ENCODE measurements at regions not wholly inside any gene's neighbourhood (a gene's known extent, or its start where the extent isn't known, plus 50 kb on each side); places are given as distances from the start of the nearest gene placed in this dataset.

DNA sequence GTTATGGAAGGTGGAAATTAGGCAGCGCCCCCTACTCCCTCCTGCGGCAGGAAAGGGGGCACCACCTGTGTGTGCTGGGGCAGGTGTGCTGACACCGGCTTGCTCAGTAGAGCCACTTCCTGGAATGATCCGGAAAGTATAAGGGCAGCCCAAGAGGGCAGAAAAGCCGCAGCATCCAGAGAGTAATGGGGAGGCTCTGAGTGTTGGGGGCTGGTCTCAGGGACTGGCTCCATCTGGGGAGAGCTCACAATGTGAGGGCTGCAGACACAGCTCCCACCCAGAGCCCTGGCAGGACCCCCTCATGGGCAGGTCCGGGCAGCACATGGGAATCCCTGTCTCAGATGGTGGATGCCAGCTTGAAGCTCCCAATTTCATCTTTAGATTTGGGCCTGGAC, 187.6 kb upstream of the C14orf180 start:
- Histone ChIP-seq H3K27me3 (ENCODE audit: control insufficient read depth in 2 of 2, insufficient read depth in 1 of 2, low read length in 1 of 2) (no peaks in the 10 kb centered on the region), H3K4me3 (ENCODE audit: low read length in 2 of 2) (no peak overlapping the region), H3K36me3 (ENCODE audit: control insufficient read depth in 2 of 2, insufficient read depth in 2 of 2, low read length in 1 of 2) (no peaks in the 10 kb centered on the region), H3K4me1 (ENCODE audit: control insufficient read depth in 2 of 2, insufficient read depth in 2 of 2, low read length in 2 of 2) (peaks cover 14 to 26% of the 10 kb centered on the region in 2 donors), H3K9me3 (ENCODE audit: control insufficient read depth in 2 of 2, insufficient read depth in 1 of 2, low read length in 1 of 2) (no peaks in the 10 kb centered on the region), H3K27ac (ENCODE audit: low read depth in 1 of 2, low read length in 1 of 2) (no peak overlapping the region)
- peak in 1 of 9 donors; percentile 36 for DNase-seq (ENCODE audit: low read depth in 6 of 9, low spot score in 9 of 9)
- WGBS: 11% methylated on average over 6 of the region's 6 CpGs

DNA sequence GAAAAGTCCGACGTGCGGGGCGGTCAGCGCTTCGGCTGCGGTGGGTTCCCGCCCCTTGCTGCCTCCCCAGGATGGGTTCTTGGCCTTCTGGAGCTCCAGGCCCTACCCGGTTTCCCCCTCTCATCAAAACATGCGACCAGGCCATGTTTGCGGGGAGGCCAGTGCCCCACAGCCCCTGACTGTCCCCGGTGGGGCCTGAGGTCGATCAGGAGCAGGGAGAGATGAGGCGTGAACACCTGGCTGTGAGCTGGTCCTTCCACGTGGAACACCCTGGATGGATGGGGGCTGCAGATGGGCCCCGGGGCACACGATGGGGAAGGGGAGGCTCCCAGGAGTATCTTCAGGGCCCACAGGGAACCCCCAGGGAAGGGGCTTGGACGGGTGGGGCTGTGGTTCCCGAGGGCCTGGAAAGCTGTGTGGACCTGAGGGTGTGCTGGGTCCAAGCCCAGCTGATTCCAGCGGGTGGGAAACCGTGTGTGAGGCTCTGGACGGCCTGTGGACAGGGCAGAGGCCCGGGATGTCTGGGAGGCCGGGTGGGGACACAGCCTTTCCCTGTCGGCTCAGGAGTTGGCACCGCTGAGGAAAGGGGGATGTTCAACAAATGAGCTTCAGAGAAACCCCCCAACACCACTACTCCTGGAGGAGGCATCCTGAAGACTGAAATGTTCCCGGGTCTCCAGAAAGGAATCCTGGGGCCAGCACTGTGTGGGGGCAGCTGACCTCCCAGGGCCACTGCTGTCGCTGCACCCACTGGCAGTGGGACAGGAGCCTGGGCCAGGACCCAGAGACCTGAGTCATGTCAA, 187.0 kb upstream of the C14orf180 start:
- no peak for DNase-seq (ENCODE audit: low read depth in 6 of 9, low spot score in 9 of 9)
- Histone ChIP-seq H3K27ac (ENCODE audit: low read depth in 1 of 2, low read length in 1 of 2) (no peak overlapping the region), H3K27me3 (ENCODE audit: control insufficient read depth in 2 of 2, insufficient read depth in 1 of 2, low read length in 1 of 2) (no peaks in the 10 kb centered on the region), H3K9me3 (ENCODE audit: control insufficient read depth in 2 of 2, insufficient read depth in 1 of 2, low read length in 1 of 2) (no peaks in the 10 kb centered on the region), H3K36me3 (ENCODE audit: control insufficient read depth in 2 of 2, insufficient read depth in 2 of 2, low read length in 1 of 2) (no peaks in the 10 kb centered on the region), H3K4me1 (ENCODE audit: control insufficient read depth in 2 of 2, insufficient read depth in 2 of 2, low read length in 2 of 2) (peaks cover 14 to 26% of the 10 kb centered on the region in 2 donors), H3K4me3 (ENCODE audit: low read length in 2 of 2) (no peak overlapping the region)
- WGBS: 91% methylated on average over 28 of the region's 28 CpGs

DNA sequence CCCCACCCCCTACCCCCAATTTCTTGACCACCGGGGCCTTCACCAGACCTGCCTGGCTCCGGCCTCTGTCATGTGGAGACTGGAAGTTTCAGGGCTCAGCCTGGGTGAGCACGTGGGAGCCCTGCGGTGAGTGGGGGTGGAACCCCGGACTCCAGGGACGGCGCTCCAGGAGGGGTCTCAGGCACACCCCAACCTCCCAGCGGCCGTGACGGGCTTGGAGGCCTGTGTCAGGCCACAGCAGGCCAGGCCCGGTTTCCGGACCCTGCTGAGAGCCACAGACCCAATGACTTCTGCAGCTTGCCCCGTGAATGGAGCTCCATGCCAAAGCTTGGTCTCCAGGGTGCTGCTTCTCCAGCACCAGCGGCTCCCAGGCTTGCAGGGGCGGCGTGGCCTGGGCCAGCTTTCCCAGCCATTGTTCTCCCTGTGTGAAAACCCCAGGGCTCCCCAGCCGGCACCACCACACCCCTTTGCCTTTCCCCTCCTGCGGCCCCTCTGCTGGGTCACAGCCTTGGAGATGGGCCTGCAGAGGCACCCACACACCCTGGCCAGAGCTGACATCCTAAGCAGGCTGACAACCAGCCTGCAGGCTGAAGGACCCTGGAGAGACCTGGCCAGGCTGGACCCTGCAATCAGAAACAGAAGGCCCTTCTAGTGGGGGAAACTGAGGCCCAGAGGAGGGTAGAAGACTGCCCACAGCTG, 186.2 kb upstream of the C14orf180 start:
- Histone ChIP-seq H3K4me3 (ENCODE audit: low read length in 2 of 2) (no peak overlapping the region), H3K36me3 (ENCODE audit: control insufficient read depth in 2 of 2, insufficient read depth in 2 of 2, low read length in 1 of 2) (no peaks in the 10 kb centered on the region), H3K9me3 (ENCODE audit: control insufficient read depth in 2 of 2, insufficient read depth in 1 of 2, low read length in 1 of 2) (no peaks in the 10 kb centered on the region), H3K4me1 (ENCODE audit: control insufficient read depth in 2 of 2, insufficient read depth in 2 of 2, low read length in 2 of 2) (peaks cover 14 to 26% of the 10 kb centered on the region in 2 donors), H3K27ac (ENCODE audit: low read depth in 1 of 2, low read length in 1 of 2) (no peak overlapping the region), H3K27me3 (ENCODE audit: control insufficient read depth in 2 of 2, insufficient read depth in 1 of 2, low read length in 1 of 2) (no peaks in the 10 kb centered on the region)
- DNase-seq (ENCODE audit: low read depth in 6 of 9, low spot score in 9 of 9): no peak
- WGBS: 90% methylated on average over 18 of the region's 18 CpGs

DNA sequence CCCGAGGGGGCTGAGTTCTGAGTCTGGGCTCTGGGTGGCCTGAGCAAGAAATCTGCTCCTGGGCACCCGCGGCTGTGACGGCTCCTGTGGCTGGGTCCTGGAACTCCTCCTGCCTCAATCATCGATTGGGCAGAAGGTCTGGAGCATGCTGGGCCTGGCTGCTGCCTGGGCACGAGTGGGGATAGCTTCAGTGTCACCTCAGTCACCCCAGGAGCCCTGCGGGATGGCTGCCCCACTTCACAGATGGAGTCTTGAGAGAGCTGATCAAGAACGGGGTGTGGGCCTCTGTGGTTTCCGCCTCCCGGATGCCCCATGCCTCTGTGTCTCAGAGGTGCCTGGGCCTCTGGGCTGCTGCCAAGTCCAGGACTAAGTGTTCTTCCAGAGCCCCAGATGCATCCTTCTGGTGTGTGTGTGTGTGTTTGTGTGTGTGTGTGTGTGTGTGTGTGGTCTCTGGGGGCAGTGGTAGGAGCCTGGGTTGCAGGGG, 185.6 kb upstream of the C14orf180 start:
- peak in 3 of 9 donors; percentile 3 to 50 (median 15) for DNase-seq (ENCODE audit: low read depth in 6 of 9, low spot score in 9 of 9)
- Histone ChIP-seq H3K4me3 (ENCODE audit: low read length in 2 of 2) (no peak overlapping the region), H3K27me3 (ENCODE audit: control insufficient read depth in 2 of 2, insufficient read depth in 1 of 2, low read length in 1 of 2) (no peaks in the 10 kb centered on the region), H3K36me3 (ENCODE audit: control insufficient read depth in 2 of 2, insufficient read depth in 2 of 2, low read length in 1 of 2) (no peaks in the 10 kb centered on the region), H3K4me1 (ENCODE audit: control insufficient read depth in 2 of 2, insufficient read depth in 2 of 2, low read length in 2 of 2) (peaks cover 14 to 26% of the 10 kb centered on the region in 2 donors), H3K9me3 (ENCODE audit: control insufficient read depth in 2 of 2, insufficient read depth in 1 of 2, low read length in 1 of 2) (no peaks in the 10 kb centered on the region), H3K27ac (ENCODE audit: low read depth in 1 of 2, low read length in 1 of 2) (no peak overlapping the region)
- WGBS: 11% methylated on average over 10 of the region's 10 CpGs

DNA sequence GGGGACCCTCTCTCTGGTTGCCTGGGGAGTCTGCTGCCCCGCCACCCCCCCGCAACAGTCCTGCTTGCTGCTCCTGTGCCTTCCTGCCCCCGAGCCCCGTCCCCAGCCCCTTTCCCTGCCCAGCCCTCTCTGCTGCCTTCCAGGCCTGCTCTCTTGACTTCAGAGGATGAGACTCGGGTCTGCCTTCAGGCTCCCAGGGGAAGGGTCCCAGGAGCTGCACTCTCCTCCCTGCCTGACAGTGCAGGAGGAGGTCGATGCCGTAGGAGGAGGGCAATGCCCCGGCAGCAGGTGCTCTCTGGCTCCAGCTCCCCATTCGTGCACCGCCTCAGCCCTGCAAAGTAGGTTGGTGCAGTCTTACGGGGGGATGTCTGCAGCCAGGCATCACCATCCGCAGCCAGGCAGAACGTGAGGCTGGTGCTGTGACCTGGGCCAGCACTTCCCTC, 185.1 kb upstream of the C14orf180 start:
- H3K27me3 ChIP-seq (ENCODE audit: control insufficient read depth in 2 of 2, insufficient read depth in 1 of 2, low read length in 1 of 2): no peaks in the 10 kb centered on the region
- no peak overlapping the region for H3K27ac ChIP-seq (ENCODE audit: low read depth in 1 of 2, low read length in 1 of 2)
- H3K9me3 ChIP-seq (ENCODE audit: control insufficient read depth in 2 of 2, insufficient read depth in 1 of 2, low read length in 1 of 2): no peaks in the 10 kb centered on the region
- H3K4me1 ChIP-seq (ENCODE audit: control insufficient read depth in 2 of 2, insufficient read depth in 2 of 2, low read length in 2 of 2): peaks cover 14 to 26% of the 10 kb centered on the region in 2 donors
- peak in 1 of 9 donors; percentile 36 for DNase-seq (ENCODE audit: low read depth in 6 of 9, low spot score in 9 of 9)
- WGBS: 10% methylated on average over 13 of the region's 13 CpGs
- H3K4me3 ChIP-seq (ENCODE audit: low read length in 2 of 2): no peak overlapping the region
- no peaks in the 10 kb centered on the region for H3K36me3 ChIP-seq (ENCODE audit: control insufficient read depth in 2 of 2, insufficient read depth in 2 of 2, low read length in 1 of 2)

DNA sequence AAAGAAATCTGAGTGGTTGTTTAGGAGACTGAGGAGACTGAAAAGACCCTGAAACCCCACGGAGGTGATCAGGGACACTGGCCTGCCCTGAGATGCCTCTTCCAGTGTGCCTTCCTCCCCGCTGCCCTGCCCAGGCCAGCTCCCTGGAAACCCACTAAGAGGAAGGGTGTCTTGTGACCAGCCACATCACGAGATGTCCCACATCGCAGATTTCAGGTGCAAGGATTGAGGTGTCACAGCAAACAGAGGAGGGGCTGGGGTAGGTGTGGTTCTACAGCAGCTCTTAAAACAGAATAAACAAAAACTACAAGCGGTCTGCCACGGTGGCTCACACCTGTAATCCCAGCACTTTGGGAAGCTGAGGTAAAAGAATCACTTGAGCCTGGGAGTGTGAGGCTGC, 184.3 kb upstream of the C14orf180 start:
- Histone ChIP-seq H3K4me1 (ENCODE audit: control insufficient read depth in 2 of 2, insufficient read depth in 2 of 2, low read length in 2 of 2) (peaks cover 13 to 26% of the 10 kb centered on the region in 2 donors), H3K4me3 (ENCODE audit: low read length in 2 of 2) (no peak overlapping the region), H3K27ac (ENCODE audit: low read depth in 1 of 2, low read length in 1 of 2) (no peak overlapping the region), H3K36me3 (ENCODE audit: control insufficient read depth in 2 of 2, insufficient read depth in 2 of 2, low read length in 1 of 2) (no peaks in the 10 kb centered on the region), H3K9me3 (ENCODE audit: control insufficient read depth in 2 of 2, insufficient read depth in 1 of 2, low read length in 1 of 2) (no peaks in the 10 kb centered on the region), H3K27me3 (ENCODE audit: control insufficient read depth in 2 of 2, insufficient read depth in 1 of 2, low read length in 1 of 2) (no peaks in the 10 kb centered on the region)
- no peak for DNase-seq (ENCODE audit: low read depth in 6 of 9, low spot score in 9 of 9)
- WGBS: 78% methylated on average over 6 of the region's 6 CpGs

DNA sequence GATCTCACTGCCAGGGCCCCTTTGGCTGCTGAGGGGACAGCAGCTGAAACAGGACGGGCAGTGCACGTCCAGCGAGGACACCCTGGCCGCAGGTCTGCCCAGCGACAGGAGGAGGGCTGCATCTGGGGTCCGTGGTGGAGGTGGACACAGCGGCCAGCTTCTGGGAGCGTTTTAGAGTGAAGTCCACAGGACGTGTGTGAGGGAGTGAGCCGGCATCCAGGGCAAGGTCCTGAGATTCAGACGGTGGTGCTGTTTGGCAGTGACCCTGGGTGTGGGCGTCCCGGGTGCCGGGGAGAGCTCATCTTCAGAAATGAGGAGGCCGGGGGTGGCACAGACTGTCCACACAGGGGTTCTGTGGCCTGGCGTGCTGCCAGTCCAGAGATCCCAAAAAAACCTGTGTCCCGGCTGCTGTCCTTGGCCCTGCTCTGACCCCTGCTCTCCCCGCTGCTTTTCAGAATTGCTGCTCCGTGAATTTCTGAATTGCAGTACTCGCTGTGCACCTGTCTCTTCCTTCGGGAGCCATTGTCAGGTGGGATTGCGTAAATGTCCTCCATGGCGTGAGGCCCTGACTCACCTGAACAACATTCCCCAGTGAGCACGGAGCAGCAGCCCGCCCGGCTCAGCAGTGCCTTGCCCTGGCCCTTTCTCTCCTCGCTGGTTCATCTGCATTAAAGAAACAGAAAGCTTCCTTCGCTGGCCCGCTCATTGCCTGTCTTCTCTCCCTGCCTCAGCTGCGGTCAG, 183.5 kb upstream of the C14orf180 start:
- H3K27ac ChIP-seq (ENCODE audit: low read depth in 1 of 2, low read length in 1 of 2): no peak overlapping the region

DNA sequence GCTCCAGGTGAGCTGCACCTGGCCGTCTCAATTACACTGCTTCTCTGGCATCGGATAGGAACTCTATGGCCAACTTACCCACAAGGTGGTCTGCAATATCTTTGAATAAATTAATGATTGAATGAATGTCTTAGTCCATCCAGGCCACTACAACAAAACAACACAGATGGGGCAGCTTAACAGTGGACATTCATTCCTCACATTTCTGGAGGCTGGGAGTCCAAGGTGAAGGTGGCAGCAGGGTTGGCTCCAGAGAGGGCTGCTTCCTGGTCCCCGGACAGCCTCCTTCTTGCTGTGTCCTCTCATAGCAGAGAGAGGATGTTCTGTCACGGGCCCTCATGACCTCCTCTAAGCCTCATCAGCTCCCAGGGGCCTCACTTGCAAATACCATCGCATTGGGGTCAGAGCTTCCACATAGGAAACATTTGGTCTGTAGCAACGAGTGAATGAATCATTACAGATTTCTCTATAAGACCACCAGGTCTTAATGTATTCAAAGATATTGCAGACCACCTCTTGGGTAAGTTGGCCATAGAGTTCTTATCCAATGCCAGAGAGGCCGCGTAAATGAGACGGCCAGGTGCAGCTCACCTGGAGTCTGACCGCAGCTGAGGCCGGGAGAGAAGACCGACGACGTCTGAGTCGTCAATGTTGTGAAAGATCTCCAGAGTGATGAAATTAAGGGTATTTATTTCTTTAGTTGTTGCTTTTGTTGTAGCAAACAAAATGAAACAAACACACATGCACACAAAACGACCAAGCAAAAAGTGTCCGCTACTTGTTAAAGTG, 182.7 kb upstream of the C14orf180 start:
- H3K9me3 ChIP-seq (ENCODE audit: control insufficient read depth in 2 of 2, insufficient read depth in 1 of 2, low read length in 1 of 2): no peaks in the 10 kb centered on the region
- 89% methylated on average over 17 of the region's 17 CpGs for WGBS
- H3K27ac ChIP-seq (ENCODE audit: low read depth in 1 of 2, low read length in 1 of 2): no peak overlapping the region
- H3K4me1 ChIP-seq (ENCODE audit: control insufficient read depth in 2 of 2, insufficient read depth in 2 of 2, low read length in 2 of 2): peaks cover 10 to 21% of the 10 kb centered on the region in 2 donors
- no peak for DNase-seq (ENCODE audit: low read depth in 6 of 9, low spot score in 9 of 9)
- no peak overlapping the region for H3K4me3 ChIP-seq (ENCODE audit: low read length in 2 of 2)
- no peaks in the 10 kb centered on the region for H3K36me3 ChIP-seq (ENCODE audit: control insufficient read depth in 2 of 2, insufficient read depth in 2 of 2, low read length in 1 of 2)
- H3K27me3 ChIP-seq (ENCODE audit: control insufficient read depth in 2 of 2, insufficient read depth in 1 of 2, low read length in 1 of 2): no peaks in the 10 kb centered on the region

More for the DNA sequence above, 183.5 kb upstream of the C14orf180 start:
- 96% methylated on average over 30 of the region's 30 CpGs for WGBS
- no peaks in the 10 kb centered on the region for H3K27me3 ChIP-seq (ENCODE audit: control insufficient read depth in 2 of 2, insufficient read depth in 1 of 2, low read length in 1 of 2)
- DNase-seq (ENCODE audit: low read depth in 6 of 9, low spot score in 9 of 9): no peak
- H3K4me1 ChIP-seq (ENCODE audit: control insufficient read depth in 2 of 2, insufficient read depth in 2 of 2, low read length in 2 of 2): peaks cover 13 to 26% of the 10 kb centered on the region in 2 donors
- H3K36me3 ChIP-seq (ENCODE audit: control insufficient read depth in 2 of 2, insufficient read depth in 2 of 2, low read length in 1 of 2): no peaks in the 10 kb centered on the region
- H3K9me3 ChIP-seq (ENCODE audit: control insufficient read depth in 2 of 2, insufficient read depth in 1 of 2, low read length in 1 of 2): no peaks in the 10 kb centered on the region
- H3K4me3 ChIP-seq (ENCODE audit: low read length in 2 of 2): no peak overlapping the region
